ENCODE measurements at regions not wholly inside any gene's neighbourhood (a gene's known extent, or its start where the extent isn't known, plus 50 kb on each side); places are given as distances from the start of the nearest gene placed in this dataset.

GRCh38 chr18:45164551-45164950 is 450.7 kb upstream of the SLC14A2 start:
- Histone ChIP-seq H3K27ac (ENCODE audit: extremely low read depth, low read depth, low read length) (no peak overlapping the region), H3K4me3 (ENCODE audit: low read depth, low read length) (no peak overlapping the region), H3K9me3 (ENCODE audit: control insufficient read depth, insufficient read depth, low read depth, low read length) (no peaks in the 10 kb centered on the region), H3K36me3 (ENCODE audit: control insufficient read depth in 2 of 2, insufficient read depth in 1 of 2, low read length in 2 of 2) (no peaks in the 10 kb centered on the region), H3K4me1 (ENCODE audit: control insufficient read depth, insufficient read depth, low read length) (peaks cover 13% of the 10 kb centered on the region)
- ChIA-PET CTCF (no interaction called here), POLR2A (no interaction called here)
- no peak for TF ChIP-seq GFI1B (tag by site-specific recombination; IDR thresholded peaks at IDR 0.05)
- no peak for TF ChIP-seq ZNF561 (tag by site-specific recombination; IDR thresholded peaks at IDR 0.05; ENCODE audit: borderline replicate concordance)
- no peak for TF ChIP-seq ZNF18 (tag by site-specific recombination; IDR thresholded peaks at IDR 0.05)

GRCh38 chr18:45165176-45165713 is 450.0 kb upstream of the SLC14A2 start:
- POLR2A ChIA-PET: no interaction called here
- H3K4me3 ChIP-seq (ENCODE audit: low read depth, low read length): no peak overlapping the region
- H3K27ac ChIP-seq (ENCODE audit: extremely low read depth, low read depth, low read length): no peak overlapping the region
- peaks cover 13% of the 10 kb centered on the region for H3K4me1 ChIP-seq (ENCODE audit: control insufficient read depth, insufficient read depth, low read length)
- H3K9me3 ChIP-seq (ENCODE audit: control insufficient read depth, insufficient read depth, low read depth, low read length): no peaks in the 10 kb centered on the region
- TF ChIP-seq ZNF394 (tag by site-specific recombination; IDR thresholded peaks at IDR 0.05; ENCODE audit: borderline replicate concordance) (no peak), ZNF624 (tag by site-specific recombination; IDR thresholded peaks at IDR 0.05) (no peak), ZNF223 (tag by site-specific recombination; IDR thresholded peaks at IDR 0.05) (no peak), SCRT2 (tag by site-specific recombination; IDR thresholded peaks at IDR 0.05) (no peak), ZBTB48 (tag by site-specific recombination; IDR thresholded peaks at IDR 0.05) (no peak), TSHZ1 (tag by site-specific recombination; IDR thresholded peaks at IDR 0.05; ENCODE audit: borderline replicate concordance) (no peak), ZBTB21 (tag by site-specific recombination; IDR thresholded peaks at IDR 0.05) (no peak), ZNF521 (tag by site-specific recombination; IDR thresholded peaks at IDR 0.05) (no peak)
- CTCF ChIA-PET: no interaction called here
- H3K36me3 ChIP-seq (ENCODE audit: control insufficient read depth in 2 of 2, insufficient read depth in 1 of 2, low read length in 2 of 2): no peaks in the 10 kb centered on the region

GRCh38 chr18:45165871-45166270 is 449.4 kb upstream of the SLC14A2 start:
- POLR2A ChIA-PET: no interaction called here
- TF ChIP-seq ZNF449 (tag by site-specific recombination; IDR thresholded peaks at IDR 0.05): no peak
- Histone ChIP-seq H3K9me3 (ENCODE audit: control insufficient read depth, insufficient read depth, low read depth, low read length) (no peaks in the 10 kb centered on the region), H3K27ac (ENCODE audit: extremely low read depth, low read depth, low read length) (no peak overlapping the region), H3K4me3 (ENCODE audit: low read depth, low read length) (no peak overlapping the region), H3K4me1 (ENCODE audit: control insufficient read depth, insufficient read depth, low read length) (peaks cover 13% of the 10 kb centered on the region), H3K36me3 (ENCODE audit: control insufficient read depth in 2 of 2, insufficient read depth in 1 of 2, low read length in 2 of 2) (no peaks in the 10 kb centered on the region)
- CTCF ChIA-PET: no interaction called here

All from HEK293 (cell line).